Endothelial cell of umbilical vein (primary cell): ENCODE measurements at regions not wholly inside any gene's neighbourhood (a gene's known extent, or its start where the extent isn't known, plus 50 kb on each side); places are given as distances from the start of the nearest gene placed in this dataset.

ENCODE experiments used
- BruUV-seq: library from RNA; stranded (reverse); fragments of 400-500 nt; replicated peaks from 2 replicates; lab custom pipeline; 2021; lab: Mats Ljungman, UMichigan
- CTCF ChIA-PET: fragments of 300-600, 350-600 bp; sonication (Branson Sonifier 250); formaldehyde crosslinking; loops from one replicate; lab custom pipeline; 2021; ENCODE audit warnings: antibody characterized with exemption, inconsistent platforms; lab: Charles Lee
- POLR2A ChIA-PET: fragments of 300-600, 350-600 bp; sonication (Branson Sonifier 250); formaldehyde crosslinking; loops from one replicate; lab custom pipeline; 2021; ENCODE audit warnings: antibody characterized with exemption, inconsistent platforms; lab: Charles Lee
- DNase-seq: peaks from one replicate; pipeline ENCODE4 v3.0.0-alpha.2; 2011; ENCODE audit warnings: low read depth, low spot score
- FAIRE-seq: peaks from 2 replicates; lab custom pipeline; 2011; peaks lifted over from hg19 to GRCh38; lab: Jason Lieb, UNC
- H2AFZ ChIP-seq: 2 replicates; pipeline ENCODE4 v1.6.0; 2012; ENCODE audit warnings: low read depth, low read length, control low read depth, inconsistent platforms
- H3K27ac ChIP-seq: 2 replicates; pipeline ENCODE4 v1.5.1; 2011; ENCODE audit warnings: low read depth, mild to moderate bottlenecking, control low read depth, low read length, moderate library complexity; ENCODE audit not compliant: insufficient read depth
- H3K27me3 ChIP-seq, 2 experiments: 2 replicates each; pipeline versions ENCODE4 v1.6.0 to v1.6.1; 2011; ENCODE audit warnings: low read length in 2 of 2, mixed read lengths in 1 of 2; ENCODE audit not compliant: control insufficient read depth in 2 of 2, insufficient read depth in 2 of 2
- H3K36me3 ChIP-seq, 2 experiments: 2 replicates in 1 of 2; 3 replicates in 1 of 2; pipeline ENCODE4 v1.5.1; 2011; ENCODE audit warnings: low read length in 2 of 2, mild to moderate bottlenecking in 1 of 2, moderate library complexity in 1 of 2; ENCODE audit not compliant: control insufficient read depth in 2 of 2, insufficient read depth in 2 of 2; ENCODE audit errors: extremely low read depth in 1 of 2
- H3K4me1 ChIP-seq: 3 replicates; pipeline ENCODE4 v1.5.1; 2011; ENCODE audit warnings: mild to moderate bottlenecking, low read length; ENCODE audit not compliant: control insufficient read depth, insufficient read depth; ENCODE audit errors: extremely low read depth
- H3K4me2 ChIP-seq: 2 replicates; pipeline ENCODE4 v1.6.1; 2011; ENCODE audit warnings: low read length, control low read depth, mixed read lengths; ENCODE audit not compliant: insufficient read depth
- H3K4me3 ChIP-seq, 3 experiments: fragments of 200-600 bp in 1 of 3; sonication (generic), shearing (Covaris generic) in 1 of 3; replicated peaks in 1 of 3; 2 replicates each; pipeline ENCODE4 v1.5.1; 2011 to 2016; ENCODE audit warnings: control low read depth in 3 of 3, low read length in 3 of 3, mild to moderate bottlenecking in 2 of 3, inconsistent platforms in 1 of 3, low read depth in 1 of 3, moderate library complexity in 1 of 3; ENCODE audit not compliant: insufficient read depth in 1 of 3
- H3K79me2 ChIP-seq: 2 replicates; pipeline ENCODE4 v1.6.0; 2012; ENCODE audit warnings: low read length, inconsistent platforms; ENCODE audit not compliant: control insufficient read depth, insufficient read depth
- H3K9ac ChIP-seq: replicated peaks from 2 replicates; pipeline ENCODE3; 2011; ENCODE audit warnings: low read length, control low read depth; ENCODE audit not compliant: insufficient read depth; ENCODE audit errors: extremely low read depth
- H3K9me1 ChIP-seq: replicated peaks from 3 replicates; pipeline ENCODE4 v1.6.0; 2011; ENCODE audit warnings: mild to moderate bottlenecking, low read length; ENCODE audit not compliant: control insufficient read depth, insufficient read depth; ENCODE audit errors: extremely low read depth
- H3K9me3 ChIP-seq: replicated peaks from 2 replicates; pipeline ENCODE4 v1.5.1; 2012; ENCODE audit warnings: low read length, inconsistent platforms; ENCODE audit not compliant: control insufficient read depth, insufficient read depth
- H4K20me1 ChIP-seq: replicated peaks from 2 replicates; pipeline ENCODE3; 2011; ENCODE audit warnings: mild to moderate bottlenecking, low read length; ENCODE audit not compliant: control insufficient read depth, insufficient read depth; ENCODE audit errors: extremely low read depth
- CTCF ChIP-seq, 2 donors: IDR thresholded peaks; 1 replicate in 1 of 2; 2 replicates in 1 of 2; pipeline ENCODE4 v1.5.1; 2011; ENCODE audit warnings: low read length in 2 of 2, mild to moderate bottlenecking in 2 of 2, moderate library complexity in 2 of 2, control low read depth in 1 of 2, inconsistent platforms in 1 of 2, low read depth in 1 of 2; ENCODE audit not compliant: insufficient read depth in 1 of 2; ENCODE audit errors: extremely low read depth in 1 of 2
- FOS ChIP-seq: IDR thresholded peaks from 2 replicates; pipeline ENCODE4 v1.6.1; 2011; ENCODE audit warnings: mild to moderate bottlenecking, low read length, moderate library complexity, borderline replicate concordance; ENCODE audit not compliant: insufficient read depth
- GATA2 ChIP-seq: IDR thresholded peaks from 2 replicates; pipeline ENCODE4 v1.7.0; 2011; ENCODE audit warnings: low read depth, mild to moderate bottlenecking, moderate library complexity, mixed read lengths, low read length; ENCODE audit not compliant: insufficient read length, insufficient read depth
- JUN ChIP-seq: IDR thresholded peaks from 2 replicates; pipeline ENCODE4 v1.6.1; 2011; ENCODE audit warnings: borderline replicate concordance, low read depth; ENCODE audit not compliant: insufficient read length, insufficient read depth
- MYC ChIP-seq: IDR thresholded peaks from one replicate; pipeline ENCODE4 v1.6.1; 2011; ENCODE audit warnings: mild to moderate bottlenecking, low read depth, low read length
- dilution Hi-C: fragments of 300-500 bp; cut with MboI; formaldehyde crosslinking; loops from one replicate; pipeline ENCODE4 v1.15.0; 2019; ENCODE audit warnings: low sequenced_read_pairs; ENCODE audit not compliant: extremely low pct_ligation_motif_present
- intact Hi-C: fragments of 100-400 bp; cut with micrococcal nuclease; formaldehyde crosslinking; loops from one replicate; pipeline ENCODE4 v1.10.0; 2022

- H2AFZ ChIP-seq: no peak overlapping the region
- POLR2A ChIA-PET: no interaction called here
- CTCF ChIA-PET: no interaction called here
These were observed 355.1 kb upstream of the MON1B start for GRCh38 chr16:76835779-76836300.

More at GRCh38 chr16:76835779-76836300, 355.1 kb upstream of the MON1B start:
- Histone ChIP-seq H3K27ac (no peak overlapping the region), H3K79me2 (no peaks in the 10 kb centered on the region), H4K20me1 (no peaks in the 10 kb centered on the region), H3K27me3 (no peaks in the 10 kb centered on the region), H3K4me1 (no peaks in the 10 kb centered on the region), H3K9me3 (no peaks in the 10 kb centered on the region), H3K36me3 (no peaks in the 10 kb centered on the region), H3K4me3 (no peak overlapping the region), H3K4me2 (no peak overlapping the region), H3K9ac (no peak overlapping the region), H3K9me1 (no peaks in the 10 kb centered on the region)
- no TSS peak for BruUV-seq
- intact Hi-C loops: no loop called here
- TF ChIP-seq FOS: no peak
- TF ChIP-seq JUN: no peak
- no peak for TF ChIP-seq MYC
- no peak for TF ChIP-seq CTCF (IDR thresholded peaks at IDR 0.05; ENCODE audit: extremely low read depth in 1 of 2, insufficient read depth in 1 of 2, low read depth in 1 of 2, low read length in 2 of 2)
- TF ChIP-seq GATA2: no peak
- FAIRE-seq (no peak), DNase-seq (no peak)
- dilution Hi-C loops: no loop called here
